ENCODE measurements at regions not wholly inside any gene's neighbourhood (a gene's known extent, or its start where the extent isn't known, plus 50 kb on each side); places are given as distances from the start of the nearest gene placed in this dataset.

DNA sequence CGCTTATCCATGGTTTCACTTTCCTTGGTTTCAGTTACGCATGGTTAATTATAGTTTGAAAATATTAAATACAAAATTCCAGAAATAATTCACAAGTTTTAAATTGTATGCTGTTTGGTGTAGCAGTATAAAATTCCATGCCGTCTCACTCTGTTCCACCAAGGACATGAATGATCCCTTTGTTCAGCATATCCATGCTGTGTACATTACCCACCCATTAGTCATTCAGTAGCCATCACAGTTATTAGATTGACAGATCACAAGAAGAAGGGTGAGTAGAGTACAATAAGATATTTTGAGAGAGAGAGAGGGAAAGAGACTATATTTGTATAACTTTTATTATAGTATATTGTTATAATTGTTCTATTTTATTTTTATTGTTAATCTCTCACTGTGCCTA lies 535.5 kb downstream of the SQOR start:
- no peaks in the 10 kb centered on the region for H3K27me3 Mint-ChIP-seq (ENCODE audit: low read depth)
- DNase-seq (no peak), ATAC-seq (no peak)
- peaks cover 29% of the 10 kb centered on the region for H3K9me3 Mint-ChIP-seq
- no peaks in the 10 kb centered on the region for H3K4me1 Mint-ChIP-seq (ENCODE audit: low read depth)
- no peaks in the 10 kb centered on the region for H3K36me3 Mint-ChIP-seq (ENCODE audit: insufficient read depth)
- no peak overlapping the region for H3K4me3 Mint-ChIP-seq

DNA sequence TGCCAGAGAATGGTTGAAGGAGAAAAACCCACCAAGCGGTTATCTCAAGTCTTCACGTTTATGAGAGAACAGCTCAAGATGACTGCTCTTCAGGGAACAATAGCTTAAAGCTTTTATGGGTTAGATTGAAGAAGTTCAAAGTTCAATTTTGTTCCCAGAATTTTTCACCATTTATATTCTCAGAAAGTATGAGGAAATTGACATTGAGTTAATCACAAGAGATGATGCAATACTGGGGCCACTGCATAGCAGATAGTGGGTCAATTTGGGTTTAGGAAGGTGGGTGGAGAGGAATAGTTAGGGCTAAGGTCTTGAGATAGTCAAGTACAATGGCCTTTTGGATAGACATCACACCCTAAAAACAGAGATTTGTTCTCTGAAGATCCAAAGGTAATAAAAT lies 539.3 kb downstream of the SQOR start:
- H3K36me3 Mint-ChIP-seq (ENCODE audit: insufficient read depth) = no peaks in the 10 kb centered on the region
- no peak overlapping the region for H3K4me3 Mint-ChIP-seq
- peaks cover 26% of the 10 kb centered on the region for H3K9me3 Mint-ChIP-seq
- H3K27me3 Mint-ChIP-seq (ENCODE audit: low read depth) = no peaks in the 10 kb centered on the region
- DNase-seq (no peak), ATAC-seq (no peak)
- H3K4me1 Mint-ChIP-seq (ENCODE audit: low read depth) = no peaks in the 10 kb centered on the region

DNA sequence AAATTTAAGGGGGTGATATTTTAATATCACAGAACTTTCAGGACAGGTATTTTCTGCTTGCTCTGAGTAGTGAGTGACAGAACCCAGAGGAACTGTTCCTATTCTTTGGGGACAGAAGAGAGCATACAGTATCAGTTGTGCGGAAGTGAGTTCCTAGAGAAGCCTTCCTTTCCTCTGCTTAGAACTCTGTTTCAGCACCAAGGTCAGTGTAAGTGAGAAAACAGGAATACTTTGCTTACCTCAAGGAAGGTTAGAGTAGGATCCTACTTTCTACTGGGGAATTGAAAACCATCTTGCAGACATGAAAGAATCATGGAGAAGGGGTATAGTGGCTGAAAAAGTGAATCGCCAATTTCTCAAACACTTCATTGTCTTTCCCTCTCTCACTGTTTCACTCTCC lies 542.4 kb downstream of the SQOR start:
- no peaks in the 10 kb centered on the region for H3K36me3 Mint-ChIP-seq (ENCODE audit: insufficient read depth)
- no peak for ATAC-seq
- no peak for DNase-seq
- H3K9me3 Mint-ChIP-seq = peaks cover 12% of the 10 kb centered on the region
- H3K4me1 Mint-ChIP-seq (ENCODE audit: low read depth) = no peaks in the 10 kb centered on the region
- H3K27me3 Mint-ChIP-seq (ENCODE audit: low read depth) = no peaks in the 10 kb centered on the region
- H3K4me3 Mint-ChIP-seq = no peak overlapping the region

DNA sequence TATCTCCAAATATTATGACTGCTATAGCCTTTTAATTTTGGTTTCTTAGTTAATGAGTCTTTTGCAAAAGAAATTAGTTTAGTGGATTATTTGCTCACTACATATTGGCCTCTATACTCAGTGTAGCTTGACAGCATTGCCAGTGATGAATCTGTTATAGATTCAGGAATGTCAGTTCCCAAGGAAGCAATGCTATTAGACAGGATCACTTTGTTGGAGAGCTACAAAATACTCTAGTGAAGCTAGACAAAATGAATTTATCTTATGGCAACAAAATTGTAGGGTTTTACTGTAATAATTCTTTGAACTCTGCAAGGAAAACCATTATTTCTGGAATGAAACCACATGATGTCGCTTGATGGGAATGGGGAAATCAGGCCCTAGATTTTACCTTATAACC lies 543.3 kb downstream of the SQOR start:
- ATAC-seq (no peak), DNase-seq (no peak)
- no peaks in the 10 kb centered on the region for H3K36me3 Mint-ChIP-seq (ENCODE audit: insufficient read depth)
- H3K9me3 Mint-ChIP-seq = peaks cover 16% of the 10 kb centered on the region
- H3K4me3 Mint-ChIP-seq = no peak overlapping the region
- H3K27me3 Mint-ChIP-seq (ENCODE audit: low read depth) = no peaks in the 10 kb centered on the region
- no peaks in the 10 kb centered on the region for H3K4me1 Mint-ChIP-seq (ENCODE audit: low read depth)

DNA sequence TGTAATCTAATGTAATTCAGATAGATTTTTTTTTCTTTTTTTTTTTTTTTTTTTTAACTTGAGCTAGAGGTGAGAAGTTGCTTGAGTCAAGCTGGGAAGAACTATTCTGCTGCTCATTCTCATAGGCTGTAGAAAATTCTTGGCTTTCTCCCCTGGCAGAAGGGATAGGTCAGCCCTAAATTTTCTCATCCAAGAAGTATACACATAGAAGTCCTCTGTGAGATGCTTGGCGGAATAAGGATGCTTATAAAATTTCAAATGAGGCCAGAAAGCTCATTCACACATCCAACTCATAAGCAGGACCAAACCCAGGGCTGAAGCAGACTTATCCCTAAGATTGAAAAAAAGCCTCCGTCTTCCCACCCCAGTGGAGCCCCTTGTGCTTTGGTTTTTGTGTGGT lies 572.5 kb downstream of the SQOR start:
- H3K4me3 Mint-ChIP-seq = no peak overlapping the region
- no peaks in the 10 kb centered on the region for H3K36me3 Mint-ChIP-seq (ENCODE audit: insufficient read depth)
- no peak for DNase-seq
- no peaks in the 10 kb centered on the region for H3K4me1 Mint-ChIP-seq (ENCODE audit: low read depth)
- peaks cover 6% of the 10 kb centered on the region for H3K9me3 Mint-ChIP-seq
- ATAC-seq = no peak
- H3K27me3 Mint-ChIP-seq (ENCODE audit: low read depth) = no peaks in the 10 kb centered on the region

DNA sequence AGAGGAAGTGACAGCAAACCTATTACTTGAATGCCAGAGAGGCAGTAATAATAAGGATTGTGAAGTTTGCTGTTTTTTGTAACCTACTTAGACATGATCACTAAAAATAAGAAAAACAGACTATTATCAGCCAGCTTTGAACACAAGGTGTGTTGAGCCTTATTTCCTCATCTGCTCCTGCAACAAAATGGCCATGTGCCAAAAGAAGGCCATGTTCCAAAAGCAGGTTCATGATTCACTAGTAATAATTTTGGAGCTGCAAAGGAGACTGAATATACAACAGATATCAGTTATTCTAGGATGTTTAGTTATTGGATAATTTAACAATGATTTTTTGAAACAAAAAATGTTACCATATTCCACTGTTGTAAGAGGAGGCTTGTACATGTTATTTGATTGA lies 578.7 kb downstream of the SQOR start:
- H3K9me3 Mint-ChIP-seq = peaks cover 12% of the 10 kb centered on the region
- no peaks in the 10 kb centered on the region for H3K27me3 Mint-ChIP-seq (ENCODE audit: low read depth)
- DNase-seq (no peak), ATAC-seq (no peak)
- no peaks in the 10 kb centered on the region for H3K36me3 Mint-ChIP-seq (ENCODE audit: insufficient read depth)
- no peak overlapping the region for H3K4me3 Mint-ChIP-seq
- H3K4me1 Mint-ChIP-seq (ENCODE audit: low read depth) = no peaks in the 10 kb centered on the region

DNA sequence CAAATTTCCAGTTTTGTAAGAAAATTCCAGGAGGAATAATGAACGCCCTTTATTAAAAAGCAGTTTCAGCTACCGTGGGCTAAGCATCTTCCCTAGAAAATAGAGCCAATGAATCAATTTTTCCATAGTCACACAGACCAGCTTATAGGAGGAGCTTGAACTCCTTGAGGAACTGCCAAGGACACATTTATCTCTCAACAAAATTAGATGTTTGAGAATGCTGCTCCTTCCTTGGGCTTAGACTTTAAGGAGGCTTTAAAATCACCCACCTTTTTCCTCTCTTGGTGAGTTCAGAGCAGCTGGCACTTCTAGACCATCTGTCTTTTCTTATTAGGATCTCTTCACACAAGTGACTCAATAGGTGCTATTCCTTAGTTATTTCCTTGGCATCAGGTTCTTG lies 588.0 kb downstream of the SQOR start:
- no peak overlapping the region for H3K4me3 Mint-ChIP-seq
- DNase-seq (no peak), ATAC-seq (no peak)
- H3K4me1 Mint-ChIP-seq (ENCODE audit: low read depth) = no peaks in the 10 kb centered on the region
- H3K36me3 Mint-ChIP-seq (ENCODE audit: insufficient read depth) = no peaks in the 10 kb centered on the region
- H3K27me3 Mint-ChIP-seq (ENCODE audit: low read depth) = no peaks in the 10 kb centered on the region
- H3K9me3 Mint-ChIP-seq = peaks cover 12% of the 10 kb centered on the region

DNA sequence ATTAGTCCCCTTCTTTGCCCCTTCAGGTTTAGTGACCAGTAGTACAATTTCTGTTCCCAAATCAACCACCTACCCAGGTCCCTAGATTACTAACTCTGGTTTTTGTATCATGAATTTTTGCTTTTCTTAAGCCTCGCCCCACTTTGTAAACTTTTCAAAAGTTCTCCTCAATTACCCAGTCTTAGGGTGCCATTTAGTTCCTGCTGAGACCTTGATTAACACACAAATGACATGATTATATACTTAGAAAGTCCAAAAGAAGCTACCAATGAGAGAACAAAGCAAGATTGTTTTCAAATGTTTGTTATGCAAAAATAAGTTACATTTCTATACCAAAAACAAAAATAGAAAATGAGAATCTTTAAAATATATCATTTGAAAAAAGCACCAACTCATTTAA lies 594.4 kb downstream of the SQOR start:
- no peak for ATAC-seq
- Mint-ChIP-seq H3K27me3 (ENCODE audit: low read depth) (no peaks in the 10 kb centered on the region), H3K4me1 (ENCODE audit: low read depth) (no peaks in the 10 kb centered on the region), H3K9me3 (no peaks in the 10 kb centered on the region), H3K4me3 (no peak overlapping the region), H3K36me3 (ENCODE audit: insufficient read depth) (no peaks in the 10 kb centered on the region)
- no peak for DNase-seq

DNA sequence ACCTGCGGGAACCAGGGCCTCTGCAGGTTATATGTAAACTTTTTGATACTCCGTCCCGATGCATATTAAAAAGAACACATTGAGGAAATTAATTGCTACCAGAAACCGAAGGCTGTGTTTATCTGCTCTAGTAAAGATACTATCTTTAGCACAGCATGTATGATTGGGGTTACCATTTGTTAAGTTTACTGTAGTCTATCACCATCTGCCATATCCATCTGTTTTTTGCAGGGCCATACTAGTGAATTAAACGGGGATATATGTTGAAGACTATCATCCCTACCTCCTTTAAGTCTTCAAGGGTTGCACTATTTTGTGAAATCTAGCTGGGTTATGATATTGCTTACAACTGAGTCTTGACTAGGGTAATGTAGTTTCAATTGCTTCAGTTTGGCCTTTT lies 597.0 kb downstream of the SQOR start:
- Mint-ChIP-seq H3K27me3 (ENCODE audit: low read depth) (no peaks in the 10 kb centered on the region), H3K4me1 (ENCODE audit: low read depth) (no peaks in the 10 kb centered on the region), H3K4me3 (no peak overlapping the region), H3K9me3 (no peaks in the 10 kb centered on the region), H3K36me3 (ENCODE audit: insufficient read depth) (no peaks in the 10 kb centered on the region)
- ATAC-seq (no peak), DNase-seq (no peak)

DNA sequence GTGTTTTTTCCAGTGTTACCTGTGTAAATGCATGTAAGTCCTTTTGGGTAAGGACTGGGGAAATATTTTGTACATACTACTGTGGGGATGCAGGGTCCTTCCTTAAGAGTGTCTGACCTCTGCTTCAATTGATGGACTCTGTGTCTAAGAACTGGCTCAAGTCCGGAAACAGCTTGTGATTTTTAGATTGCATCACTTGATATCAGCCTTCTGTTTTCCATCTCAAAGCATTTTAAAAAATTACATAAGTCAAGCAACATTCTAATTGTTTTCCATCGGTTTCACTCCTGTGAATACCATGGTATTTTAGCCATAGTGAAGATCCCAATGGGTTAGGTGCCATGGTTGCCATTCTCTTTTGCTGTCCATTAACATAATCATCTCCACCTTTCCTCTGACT lies 597.6 kb downstream of the SQOR start:
- no peaks in the 10 kb centered on the region for H3K4me1 Mint-ChIP-seq (ENCODE audit: low read depth)
- no peak for DNase-seq
- H3K9me3 Mint-ChIP-seq = no peaks in the 10 kb centered on the region
- ATAC-seq = no peak
- no peaks in the 10 kb centered on the region for H3K27me3 Mint-ChIP-seq (ENCODE audit: low read depth)
- no peaks in the 10 kb centered on the region for H3K36me3 Mint-ChIP-seq (ENCODE audit: insufficient read depth)
- H3K4me3 Mint-ChIP-seq = no peak overlapping the region

DNA sequence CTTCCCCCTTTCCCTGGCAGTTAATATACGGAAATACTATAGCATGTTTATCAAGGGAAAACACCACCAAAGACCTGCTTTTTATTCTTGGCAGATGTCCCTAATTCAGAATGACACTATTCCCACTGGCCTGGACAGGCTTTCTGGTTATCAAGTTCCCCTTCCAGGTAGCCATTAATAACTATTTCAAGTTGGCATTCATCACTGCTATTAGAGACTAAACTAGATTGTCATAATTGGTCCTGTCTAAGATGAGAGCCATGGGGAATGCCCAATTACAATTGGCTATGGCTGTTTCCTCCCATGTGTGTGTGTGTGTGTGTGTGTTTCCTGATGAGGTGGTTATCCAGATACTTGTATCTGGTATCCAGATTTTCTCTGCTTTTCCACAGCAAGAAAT lies 608.1 kb downstream of the SQOR start:
- H3K9me3 Mint-ChIP-seq = no peaks in the 10 kb centered on the region
- DNase-seq (no peak), ATAC-seq (no peak)
- no peaks in the 10 kb centered on the region for H3K4me1 Mint-ChIP-seq (ENCODE audit: low read depth)
- no peak overlapping the region for H3K4me3 Mint-ChIP-seq
- no peaks in the 10 kb centered on the region for H3K27me3 Mint-ChIP-seq (ENCODE audit: low read depth)
- H3K36me3 Mint-ChIP-seq (ENCODE audit: insufficient read depth) = no peaks in the 10 kb centered on the region

DNA sequence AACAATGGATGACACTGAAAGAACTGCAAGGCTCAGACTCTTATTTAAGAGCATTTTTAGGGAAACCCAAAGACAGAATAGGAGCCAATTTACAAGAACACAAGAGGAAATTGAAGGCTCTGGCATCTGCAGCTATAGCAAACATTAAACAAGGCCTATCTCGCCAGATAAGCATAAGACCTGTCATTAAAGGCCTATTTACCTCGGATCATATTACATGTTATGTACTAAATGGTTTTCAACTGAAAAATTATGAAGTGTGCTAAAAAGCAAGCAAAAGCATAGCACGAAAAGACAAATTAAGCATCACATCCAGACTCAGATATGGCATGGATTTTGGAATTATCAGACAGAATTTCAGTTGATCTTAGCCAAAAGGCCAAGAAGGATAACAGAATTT lies 617.1 kb downstream of the SQOR start:
- H3K4me3 Mint-ChIP-seq = no peak overlapping the region
- H3K4me1 Mint-ChIP-seq (ENCODE audit: low read depth) = no peaks in the 10 kb centered on the region
- no peaks in the 10 kb centered on the region for H3K27me3 Mint-ChIP-seq (ENCODE audit: low read depth)
- no peaks in the 10 kb centered on the region for H3K36me3 Mint-ChIP-seq (ENCODE audit: insufficient read depth)
- DNase-seq (no peak), ATAC-seq (no peak)
- H3K9me3 Mint-ChIP-seq = peaks cover 3% of the 10 kb centered on the region

DNA sequence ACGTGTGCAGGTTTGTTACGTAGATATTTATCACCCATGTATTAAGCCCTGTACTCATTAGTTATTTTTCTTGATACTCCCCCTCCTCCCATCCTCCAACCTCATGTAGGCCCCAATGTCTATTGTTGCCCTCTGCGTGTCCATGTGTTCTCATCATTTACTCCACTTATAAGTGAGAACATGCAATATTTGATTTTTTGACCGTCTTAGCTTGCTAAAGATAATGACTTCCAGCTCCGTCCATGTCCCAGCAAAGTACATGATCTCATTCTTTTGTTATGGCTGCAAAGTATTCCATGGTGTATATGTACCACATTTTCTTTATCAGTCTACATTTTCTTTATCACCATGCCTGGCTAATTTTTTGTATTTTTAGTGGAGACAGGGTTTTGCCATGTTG lies 623.2 kb downstream of the SQOR start:
- no peaks in the 10 kb centered on the region for H3K27me3 Mint-ChIP-seq (ENCODE audit: low read depth)
- DNase-seq (no peak), ATAC-seq (no peak)
- H3K4me3 Mint-ChIP-seq = no peak overlapping the region
- peaks cover 8% of the 10 kb centered on the region for H3K9me3 Mint-ChIP-seq
- H3K36me3 Mint-ChIP-seq (ENCODE audit: insufficient read depth) = no peaks in the 10 kb centered on the region
- H3K4me1 Mint-ChIP-seq (ENCODE audit: low read depth) = no peaks in the 10 kb centered on the region

DNA sequence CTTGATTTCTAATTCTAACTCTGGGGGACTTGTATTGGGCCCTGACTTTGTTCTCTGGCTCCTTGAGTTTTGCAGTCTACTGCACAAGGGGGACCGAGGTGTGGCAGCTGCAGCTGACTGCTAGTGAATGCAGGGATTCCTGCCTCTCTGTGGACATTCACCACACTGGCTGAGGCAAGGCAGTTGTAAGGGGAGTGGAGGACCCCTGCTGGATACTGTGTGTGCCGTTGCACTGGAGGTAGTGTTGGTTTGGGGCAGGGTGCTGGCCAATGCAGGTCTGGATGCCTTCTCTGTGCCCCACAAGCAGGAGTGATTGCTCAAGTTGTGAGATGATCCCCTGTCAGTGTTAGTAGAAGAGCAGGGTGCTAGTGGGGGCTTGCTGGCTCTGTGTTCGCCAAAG lies 626.1 kb downstream of the SQOR start:
- peaks cover 8% of the 10 kb centered on the region for H3K9me3 Mint-ChIP-seq
- no peaks in the 10 kb centered on the region for H3K4me1 Mint-ChIP-seq (ENCODE audit: low read depth)
- no peaks in the 10 kb centered on the region for H3K36me3 Mint-ChIP-seq (ENCODE audit: insufficient read depth)
- no peak overlapping the region for H3K4me3 Mint-ChIP-seq
- ATAC-seq (no peak), DNase-seq (no peak)
- H3K27me3 Mint-ChIP-seq (ENCODE audit: low read depth) = no peaks in the 10 kb centered on the region

DNA sequence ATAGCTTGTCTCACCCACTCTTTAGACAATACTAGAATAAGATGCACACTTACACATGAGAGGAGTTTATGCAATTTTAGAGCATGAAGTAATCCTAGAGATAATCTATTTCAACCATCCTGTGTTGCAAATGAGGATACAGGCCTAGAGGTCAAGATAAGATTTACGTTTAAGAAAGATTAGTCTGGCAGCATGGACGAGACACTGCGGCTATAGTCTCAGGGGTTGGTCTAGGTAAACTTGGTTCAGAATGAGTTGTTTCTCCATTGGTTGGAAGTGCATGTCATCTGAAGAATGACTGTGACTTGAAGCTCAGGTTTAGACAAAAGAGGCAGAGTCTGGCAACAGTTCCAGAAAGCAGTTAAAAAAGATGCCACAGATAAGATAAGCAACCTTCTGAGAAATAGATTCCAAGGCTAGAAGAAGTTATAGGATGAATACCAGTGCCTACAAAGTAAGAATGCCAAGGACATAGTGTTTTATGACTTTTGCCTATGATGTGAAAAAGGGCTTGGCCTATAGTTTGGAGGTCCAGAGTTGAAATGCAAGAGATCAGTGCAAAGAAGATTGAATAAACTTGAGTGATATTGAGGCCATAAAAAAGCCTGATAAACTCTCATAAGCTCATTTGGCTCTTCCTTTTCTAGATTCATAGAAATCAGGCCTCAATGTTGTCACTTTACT lies 631.0 kb downstream of the SQOR start:
- DNase-seq (no peak), ATAC-seq (no peak)

DNA sequence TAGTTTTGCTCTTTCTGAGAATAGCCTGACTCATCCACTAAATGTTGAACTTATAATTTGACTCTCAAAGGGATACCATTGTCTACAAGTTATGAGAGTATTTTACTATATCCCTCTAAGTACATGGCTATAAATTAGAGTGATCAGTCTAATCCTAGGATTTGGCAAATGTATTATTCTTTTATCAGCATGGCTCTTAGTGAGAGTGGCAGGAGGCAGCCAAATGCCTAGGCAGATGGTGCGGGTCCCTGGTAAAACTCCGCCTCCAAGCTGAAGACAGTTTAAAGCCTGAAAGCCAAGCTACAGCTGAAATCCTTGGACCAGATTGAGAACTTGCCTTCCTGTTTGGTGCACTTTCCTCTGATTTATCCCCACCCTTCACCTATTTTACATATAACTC lies 631.8 kb downstream of the SQOR start:
- no peak for DNase-seq
- Mint-ChIP-seq H3K36me3 (ENCODE audit: insufficient read depth) (no peaks in the 10 kb centered on the region), H3K9me3 (no peaks in the 10 kb centered on the region), H3K4me3 (no peak overlapping the region), H3K4me1 (ENCODE audit: low read depth) (no peaks in the 10 kb centered on the region), H3K27me3 (ENCODE audit: low read depth) (no peaks in the 10 kb centered on the region)
- no peak for ATAC-seq

More for the DNA sequence above, 631.0 kb downstream of the SQOR start:
- no peaks in the 10 kb centered on the region for H3K27me3 Mint-ChIP-seq (ENCODE audit: low read depth)
- H3K4me3 Mint-ChIP-seq = no peak overlapping the region
- H3K9me3 Mint-ChIP-seq = no peaks in the 10 kb centered on the region
- no peaks in the 10 kb centered on the region for H3K4me1 Mint-ChIP-seq (ENCODE audit: low read depth)
- H3K36me3 Mint-ChIP-seq (ENCODE audit: insufficient read depth) = no peaks in the 10 kb centered on the region

Data from activated T-cell treated with anti-CD3 and anti-CD28 coated beads, Interleukin-2, amount 50 U/mL, for 4 hours (primary cell).